ENCODE measurements at regions not wholly inside any gene's neighbourhood (a gene's known extent, or its start where the extent isn't known, plus 50 kb on each side); places are given as distances from the start of the nearest gene placed in this dataset.

GRCh38 chr5:162360373-162360931, 292.9 kb downstream of the GABRG2 start:
- H3K27ac Mint-ChIP-seq (ENCODE audit: unreplicated experiment): no peak overlapping the region
- TF ChIP-seq, protein P1, sequence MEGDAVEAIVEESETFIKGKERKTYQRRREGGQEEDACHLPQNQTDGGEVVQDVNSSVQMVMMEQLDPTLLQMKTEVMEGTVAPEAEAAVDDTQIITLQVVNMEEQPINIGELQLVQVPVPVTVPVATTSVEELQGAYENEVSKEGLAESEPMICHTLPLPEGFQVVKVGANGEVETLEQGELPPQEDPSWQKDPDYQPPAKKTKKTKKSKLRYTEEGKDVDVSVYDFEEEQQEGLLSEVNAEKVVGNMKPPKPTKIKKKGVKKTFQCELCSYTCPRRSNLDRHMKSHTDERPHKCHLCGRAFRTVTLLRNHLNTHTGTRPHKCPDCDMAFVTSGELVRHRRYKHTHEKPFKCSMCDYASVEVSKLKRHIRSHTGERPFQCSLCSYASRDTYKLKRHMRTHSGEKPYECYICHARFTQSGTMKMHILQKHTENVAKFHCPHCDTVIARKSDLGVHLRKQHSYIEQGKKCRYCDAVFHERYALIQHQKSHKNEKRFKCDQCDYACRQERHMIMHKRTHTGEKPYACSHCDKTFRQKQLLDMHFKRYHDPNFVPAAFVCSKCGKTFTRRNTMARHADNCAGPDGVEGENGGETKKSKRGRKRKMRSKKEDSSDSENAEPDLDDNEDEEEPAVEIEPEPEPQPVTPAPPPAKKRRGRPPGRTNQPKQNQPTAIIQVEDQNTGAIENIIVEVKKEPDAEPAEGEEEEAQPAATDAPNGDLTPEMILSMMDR (IDR thresholded peaks at IDR 0.05): no peak
- peaks cover 22% of the 10 kb centered on the region for H3K9me3 Mint-ChIP-seq (ENCODE audit: low read depth)
- no peak for DNase-seq (ENCODE audit: low spot score)
- H3K36me3 Mint-ChIP-seq (ENCODE audit: low read depth): no peaks in the 10 kb centered on the region
- H3K4me1 Mint-ChIP-seq (ENCODE audit: low read depth): no peaks in the 10 kb centered on the region
- no peak overlapping the region for H3K4me3 Mint-ChIP-seq (ENCODE audit: unreplicated experiment)
- H3K27me3 Mint-ChIP-seq (ENCODE audit: low read depth): no peaks in the 10 kb centered on the region

DNA sequence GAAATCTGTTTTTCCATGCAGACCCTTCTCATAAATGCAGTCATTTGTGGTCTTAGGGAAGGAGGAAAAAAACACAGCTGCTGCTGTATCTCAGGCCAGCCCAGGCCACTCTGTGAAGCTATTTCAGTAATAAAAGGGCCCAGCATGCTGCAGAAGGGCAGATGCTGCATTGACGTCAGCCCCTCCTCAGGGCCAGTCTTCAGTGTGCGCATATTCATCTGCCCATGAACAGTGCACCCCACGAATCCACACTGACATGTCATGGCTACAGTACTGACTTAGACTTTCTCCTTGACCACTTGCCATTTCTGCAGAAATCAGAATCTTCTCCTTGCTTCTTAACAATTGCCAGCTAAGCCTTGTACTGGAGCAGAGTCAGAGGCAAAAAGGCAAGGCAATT, 304.7 kb downstream of the GABRG2 start:
- TF ChIP-seq, protein P1 (IDR thresholded peaks at IDR 0.05): no peak
- Mint-ChIP-seq H3K9me3 (ENCODE audit: low read depth) (peaks cover 20% of the 10 kb centered on the region), H3K27me3 (ENCODE audit: low read depth) (no peaks in the 10 kb centered on the region), H3K4me1 (ENCODE audit: low read depth) (no peaks in the 10 kb centered on the region), H3K4me3 (ENCODE audit: unreplicated experiment) (no peak overlapping the region), H3K27ac (ENCODE audit: unreplicated experiment) (no peak overlapping the region), H3K36me3 (ENCODE audit: low read depth) (no peaks in the 10 kb centered on the region)
- DNase-seq (ENCODE audit: low spot score): no peak

- TF ChIP-seq, protein P1 (IDR thresholded peaks at IDR 0.05): no peak
Measured at GRCh38 chr5:162377895-162378294, 310.3 kb downstream of the GABRG2 start.

GRCh38 chr5:162382839-162383238, 315.3 kb downstream of the GABRG2 start:
- Mint-ChIP-seq H3K4me3 (ENCODE audit: unreplicated experiment) (no peak overlapping the region), H3K27ac (ENCODE audit: unreplicated experiment) (no peak overlapping the region), H3K9me3 (ENCODE audit: low read depth) (no peaks in the 10 kb centered on the region), H3K27me3 (ENCODE audit: low read depth) (no peaks in the 10 kb centered on the region), H3K4me1 (ENCODE audit: low read depth) (no peaks in the 10 kb centered on the region), H3K36me3 (ENCODE audit: low read depth) (no peaks in the 10 kb centered on the region)
- DNase-seq (ENCODE audit: low spot score): no peak
- TF ChIP-seq, protein P1 (IDR thresholded peaks at IDR 0.05): no peak

More at GRCh38 chr5:162377895-162378294, 310.3 kb downstream of the GABRG2 start:
- Mint-ChIP-seq H3K9me3 (ENCODE audit: low read depth) (no peaks in the 10 kb centered on the region), H3K4me1 (ENCODE audit: low read depth) (no peaks in the 10 kb centered on the region), H3K27ac (ENCODE audit: unreplicated experiment) (no peak overlapping the region), H3K36me3 (ENCODE audit: low read depth) (no peaks in the 10 kb centered on the region), H3K4me3 (ENCODE audit: unreplicated experiment) (no peak overlapping the region), H3K27me3 (ENCODE audit: low read depth) (no peaks in the 10 kb centered on the region)
- DNase-seq (ENCODE audit: low spot score): no peak

- H3K36me3 Mint-ChIP-seq (ENCODE audit: low read depth): no peaks in the 10 kb centered on the region
- H3K4me1 Mint-ChIP-seq (ENCODE audit: low read depth): no peaks in the 10 kb centered on the region
- H3K4me3 Mint-ChIP-seq (ENCODE audit: unreplicated experiment): no peak overlapping the region
- H3K27ac Mint-ChIP-seq (ENCODE audit: unreplicated experiment): no peak overlapping the region
- TF ChIP-seq, protein P1 (IDR thresholded peaks at IDR 0.05): no peak
- DNase-seq (ENCODE audit: low spot score): no peak
- H3K27me3 Mint-ChIP-seq (ENCODE audit: low read depth): no peaks in the 10 kb centered on the region
- H3K9me3 Mint-ChIP-seq (ENCODE audit: low read depth): no peaks in the 10 kb centered on the region
Measured at GRCh38 chr5:162384225-162384624, 316.7 kb downstream of the GABRG2 start.

Data from chondrocyte (in vitro differentiated cells).